Hepatocyte (in vitro differentiated cells): ENCODE measurements at regions not wholly inside any gene's neighbourhood (a gene's known extent, or its start where the extent isn't known, plus 50 kb on each side); places are given as distances from the start of the nearest gene placed in this dataset.

ENCODE experiments used
- DNase-seq: peaks from one replicate; pipeline ENCODE4 v3.0.0-alpha.2; 2016; ENCODE audit warnings: low spot score
- H2AFZ ChIP-seq: fragments of 200-600 bp; sonication (generic); 2 replicates; pipeline ENCODE4 v1.6.0; 2016; ENCODE audit warnings: antibody characterized with exemption, mild to moderate bottlenecking
- H3K27ac ChIP-seq: fragments of 200-600 bp; sonication (generic); 2 replicates; pipeline ENCODE4 v1.5.1; 2016; ENCODE audit warnings: mild to moderate bottlenecking
- H3K27me3 ChIP-seq: fragments of 200-600 bp; sonication (generic); 2 replicates; pipeline ENCODE4 v1.6.1; 2016
- H3K36me3 ChIP-seq: fragments of 200-600 bp; sonication (generic); replicated peaks from 2 replicates; pipeline ENCODE4 v1.5.1; 2016; ENCODE audit warnings: low read depth; ENCODE audit not compliant: insufficient read depth
- H3K4me1 ChIP-seq: fragments of 200-600 bp; sonication (generic); 2 replicates; pipeline ENCODE4 v1.5.1; 2016; ENCODE audit warnings: mild to moderate bottlenecking, moderate library complexity; ENCODE audit not compliant: insufficient read depth
- H3K4me2 ChIP-seq: fragments of 200-600 bp; sonication (generic); 2 replicates; pipeline ENCODE4 v1.6.0; 2016
- H3K4me3 ChIP-seq: fragments of 200-600 bp; sonication (generic); 2 replicates; pipeline ENCODE4 v1.5.1; 2016; ENCODE audit warnings: mild to moderate bottlenecking
- H3K79me2 ChIP-seq: fragments of 200-600 bp; sonication (generic); 2 replicates; pipeline ENCODE4 v1.6.0; 2017; ENCODE audit warnings: mild to moderate bottlenecking
- H3K9me2 ChIP-seq: fragments of 200-600 bp; sonication (generic); replicated peaks from 2 replicates; pipeline ENCODE4 v1.6.0; 2017; ENCODE audit warnings: mild to moderate bottlenecking; ENCODE audit not compliant: insufficient read depth
- H3K9me3 ChIP-seq: fragments of 200-600 bp; sonication (generic); 2 replicates; pipeline ENCODE4 v1.5.1; 2016; ENCODE audit warnings: low read depth, mild to moderate bottlenecking
- H4K20me1 ChIP-seq: fragments of 200-600 bp; sonication (generic); 2 replicates; pipeline ENCODE4 v1.6.0; 2016; ENCODE audit warnings: mild to moderate bottlenecking; ENCODE audit not compliant: insufficient read depth, poor library complexity, severe bottlenecking
- EZH2 ChIP-seq: fragments of 200-600 bp; sonication (generic); IDR thresholded peaks from 2 replicates; pipeline ENCODE4 v1.6.1; 2016; ENCODE audit warnings: antibody characterized with exemption, mild to moderate bottlenecking, borderline replicate concordance
- EZH2phosphoT487 ChIP-seq: fragments of 200-600 bp; sonication (generic); IDR thresholded peaks from one replicate; pipeline ENCODE4 v1.6.1; 2018; ENCODE audit warnings: antibody characterized with exemption, mild to moderate bottlenecking, low read depth, moderate library complexity; ENCODE audit not compliant: unreplicated experiment, severe bottlenecking
- WGBS: methylation state at CpG from one replicate; pipeline ENCODE4 v1.1.6; 2016; ENCODE audit warnings: low lambda C conversion rate; ENCODE audit errors: missing lambda C conversion rate; 5-methylcytosine and 5-hydroxymethylcytosine counted together
- TF ChIP-seq, protein P1 (sequence below): fragments of 200-600 bp; sonication (generic); IDR thresholded peaks from 2 replicates; pipeline ENCODE4 v1.5.1; 2016; ENCODE audit warnings: antibody characterized with exemption, mild to moderate bottlenecking; ENCODE audit not compliant: poor library complexity

GRCh38 chr4:133641191-133641590, 492.1 kb downstream of the PCDH10 start:
- Histone ChIP-seq H2AFZ (peak overlapping the region; percentile 23), H4K20me1 (no peaks in the 10 kb centered on the region), H3K4me1 (peaks cover 14% of the 10 kb centered on the region), H3K9me2 (no peaks in the 10 kb centered on the region), H3K27me3 (no peaks in the 10 kb centered on the region), H3K9me3 (no peaks in the 10 kb centered on the region), H3K4me2 (peak overlapping the region; percentile 43), H3K4me3 (no peak overlapping the region), H3K79me2 (no peaks in the 10 kb centered on the region), H3K36me3 (no peaks in the 10 kb centered on the region), H3K27ac (no peak overlapping the region)
- no peak for DNase-seq
- WGBS, result 19% methylated on average over 2 of the region's 2 CpGs
- TF ChIP-seq EZH2phosphoT487, result no peak
- TF ChIP-seq, protein P1, sequence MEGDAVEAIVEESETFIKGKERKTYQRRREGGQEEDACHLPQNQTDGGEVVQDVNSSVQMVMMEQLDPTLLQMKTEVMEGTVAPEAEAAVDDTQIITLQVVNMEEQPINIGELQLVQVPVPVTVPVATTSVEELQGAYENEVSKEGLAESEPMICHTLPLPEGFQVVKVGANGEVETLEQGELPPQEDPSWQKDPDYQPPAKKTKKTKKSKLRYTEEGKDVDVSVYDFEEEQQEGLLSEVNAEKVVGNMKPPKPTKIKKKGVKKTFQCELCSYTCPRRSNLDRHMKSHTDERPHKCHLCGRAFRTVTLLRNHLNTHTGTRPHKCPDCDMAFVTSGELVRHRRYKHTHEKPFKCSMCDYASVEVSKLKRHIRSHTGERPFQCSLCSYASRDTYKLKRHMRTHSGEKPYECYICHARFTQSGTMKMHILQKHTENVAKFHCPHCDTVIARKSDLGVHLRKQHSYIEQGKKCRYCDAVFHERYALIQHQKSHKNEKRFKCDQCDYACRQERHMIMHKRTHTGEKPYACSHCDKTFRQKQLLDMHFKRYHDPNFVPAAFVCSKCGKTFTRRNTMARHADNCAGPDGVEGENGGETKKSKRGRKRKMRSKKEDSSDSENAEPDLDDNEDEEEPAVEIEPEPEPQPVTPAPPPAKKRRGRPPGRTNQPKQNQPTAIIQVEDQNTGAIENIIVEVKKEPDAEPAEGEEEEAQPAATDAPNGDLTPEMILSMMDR, result no peak
- no peak for TF ChIP-seq EZH2

GRCh38 chr4:133638751-133639150, 489.7 kb downstream of the PCDH10 start:
- no peaks in the 10 kb centered on the region for H4K20me1 ChIP-seq
- 46% methylated on average over 2 of the region's 2 CpGs for WGBS
- no peak overlapping the region for H3K27ac ChIP-seq

GRCh38 chr4:133637161-133637560, 488.1 kb downstream of the PCDH10 start:
- H3K4me3 ChIP-seq, result no peak overlapping the region

More at GRCh38 chr4:133638751-133639150, 489.7 kb downstream of the PCDH10 start:
- Histone ChIP-seq H3K36me3 (no peaks in the 10 kb centered on the region), H2AFZ (no peak overlapping the region), H3K4me2 (no peak overlapping the region), H3K27me3 (no peaks in the 10 kb centered on the region), H3K9me2 (no peaks in the 10 kb centered on the region), H3K79me2 (no peaks in the 10 kb centered on the region), H3K9me3 (no peaks in the 10 kb centered on the region), H3K4me1 (peaks cover 14% of the 10 kb centered on the region), H3K4me3 (no peak overlapping the region)
- peak; percentile 7 for DNase-seq
- TF ChIP-seq EZH2 (no peak), EZH2phosphoT487 (no peak)
- TF ChIP-seq, protein P1, result no peak

More at GRCh38 chr4:133637161-133637560, 488.1 kb downstream of the PCDH10 start:
- Histone ChIP-seq H3K4me2 (no peak overlapping the region), H3K9me3 (no peaks in the 10 kb centered on the region), H3K36me3 (no peaks in the 10 kb centered on the region), H3K27me3 (no peaks in the 10 kb centered on the region), H2AFZ (no peak overlapping the region), H3K9me2 (no peaks in the 10 kb centered on the region), H3K79me2 (no peaks in the 10 kb centered on the region), H3K4me1 (peaks cover 11% of the 10 kb centered on the region), H4K20me1 (no peaks in the 10 kb centered on the region), H3K27ac (no peak overlapping the region)
- WGBS, result 97% methylated on average over 2 of the region's 2 CpGs
- no peak for DNase-seq
- TF ChIP-seq EZH2 (no peak), EZH2phosphoT487 (no peak)
- TF ChIP-seq, protein P1, result no peak
